Mesenchymal stem cell (in vitro differentiated cells and primary cell): ENCODE measurements at regions not wholly inside any gene's neighbourhood (a gene's known extent, or its start where the extent isn't known, plus 50 kb on each side); places are given as distances from the start of the nearest gene placed in this dataset.

ENCODE experiments used
- DNase-seq: peaks from one replicate; pipeline ENCODE4 v3.0.0-alpha.2; 2013
- H2AFZ ChIP-seq: one replicate; pipeline ENCODE4 v1.6.1; 2013; ENCODE audit warnings: low read depth, mild to moderate bottlenecking, control low read depth, inconsistent platforms, low read length, moderate library complexity
- H2AK5ac ChIP-seq: 2 replicates; pipeline ENCODE4 v1.6.1; 2013; ENCODE audit warnings: low read length, moderate library complexity, mild to moderate bottlenecking, inconsistent platforms; ENCODE audit not compliant: severe bottlenecking
- H2BK120ac ChIP-seq: one replicate; pipeline ENCODE4 v1.6.1; 2013; ENCODE audit warnings: low read depth, mild to moderate bottlenecking, inconsistent platforms, low read length, moderate library complexity
- H2BK12ac ChIP-seq, 2 experiments: one replicate each; pipeline ENCODE4 v1.6.1; 2013; ENCODE audit warnings: inconsistent platforms in 2 of 2, low read length in 2 of 2, mild to moderate bottlenecking in 2 of 2, moderate library complexity in 2 of 2, control low read depth in 1 of 2
- H2BK15ac ChIP-seq: one replicate; pipeline ENCODE4 v1.6.1; 2013; ENCODE audit warnings: mild to moderate bottlenecking, low read depth, inconsistent platforms; ENCODE audit not compliant: poor library complexity, severe bottlenecking
- H2BK5ac ChIP-seq: 2 replicates; pipeline ENCODE4 v1.6.1; 2013; ENCODE audit warnings: low read depth, mild to moderate bottlenecking, low read length, control low read depth, inconsistent platforms; ENCODE audit not compliant: poor library complexity, severe bottlenecking
- H3K14ac ChIP-seq, 2 experiments: one replicate each; pipeline ENCODE4 v1.6.1; 2013; ENCODE audit warnings: inconsistent platforms in 2 of 2, low read length in 2 of 2, control low read depth in 1 of 2, mild to moderate bottlenecking in 1 of 2, moderate library complexity in 1 of 2
- H3K18ac ChIP-seq, 2 experiments: one replicate each; pipeline ENCODE4 v1.6.1; 2013; ENCODE audit warnings: inconsistent platforms in 2 of 2, low read length in 2 of 2, control low read depth in 1 of 2, low read depth in 1 of 2, mild to moderate bottlenecking in 1 of 2
- H3K23ac ChIP-seq, 2 experiments: one replicate each; pipeline ENCODE4 v1.6.1; 2013; ENCODE audit warnings: inconsistent platforms in 2 of 2, low read length in 2 of 2, mild to moderate bottlenecking in 2 of 2, moderate library complexity in 2 of 2, control low read depth in 1 of 2
- H3K27ac ChIP-seq: 2 replicates; pipeline ENCODE4 v1.5.1; 2013; ENCODE audit warnings: mild to moderate bottlenecking, moderate library complexity, low read length, control low read depth, inconsistent platforms; ENCODE audit not compliant: poor library complexity, severe bottlenecking
- H3K27me3 ChIP-seq, 2 experiments: 2 replicates each; pipeline versions ENCODE4 v1.6.1 to v1.7.0; 2013; ENCODE audit warnings: low read length in 2 of 2, mild to moderate bottlenecking in 2 of 2, moderate library complexity in 2 of 2, control low read depth in 1 of 2, inconsistent platforms in 1 of 2; ENCODE audit not compliant: control insufficient read depth in 1 of 2, insufficient read depth in 1 of 2
- H3K36me3 ChIP-seq, 2 experiments: 2 replicates each; pipeline versions ENCODE4 v1.6.1 to v1.7.0; 2013; ENCODE audit warnings: low read length in 2 of 2, control low read depth in 1 of 2, inconsistent platforms in 1 of 2, low read depth in 1 of 2, mild to moderate bottlenecking in 1 of 2; ENCODE audit not compliant: insufficient read depth in 2 of 2, control insufficient read depth in 1 of 2
- H3K4ac ChIP-seq, 2 experiments: one replicate each; pipeline ENCODE4 v1.6.1; 2013; ENCODE audit warnings: inconsistent platforms in 2 of 2, low read length in 2 of 2, mild to moderate bottlenecking in 2 of 2, moderate library complexity in 2 of 2, control low read depth in 1 of 2, low read depth in 1 of 2
- H3K4me1 ChIP-seq: 2 replicates; pipeline ENCODE4 v1.6.1; 2013; ENCODE audit warnings: low read depth, low read length, control low read depth; ENCODE audit not compliant: control insufficient read depth, insufficient read depth
- H3K4me2 ChIP-seq: 2 replicates; pipeline ENCODE4 v1.6.1; 2013; ENCODE audit warnings: low read length, mild to moderate bottlenecking, inconsistent platforms; ENCODE audit not compliant: poor library complexity, severe bottlenecking
- H3K4me3 ChIP-seq, 2 experiments: 2 replicates each; pipeline versions ENCODE4 v1.5.1 to v1.7.0; 2013; ENCODE audit warnings: low read length in 2 of 2, mild to moderate bottlenecking in 2 of 2, control low read depth in 1 of 2, low read depth in 1 of 2; ENCODE audit not compliant: insufficient read depth in 1 of 2
- H3K79me1 ChIP-seq: replicated peaks from 2 replicates; pipeline ENCODE4 v1.6.1; 2013; ENCODE audit warnings: mild to moderate bottlenecking, control low read depth, low read length, inconsistent platforms; ENCODE audit not compliant: poor library complexity, severe bottlenecking
- H3K9ac ChIP-seq: 2 replicates; pipeline ENCODE4 v1.7.0; 2013; ENCODE audit warnings: mild to moderate bottlenecking, low read length, moderate library complexity
- H3K9me3 ChIP-seq: 2 replicates; pipeline ENCODE4 v1.7.0; 2013; ENCODE audit warnings: mild to moderate bottlenecking, low read length; ENCODE audit not compliant: control insufficient read depth
- H4K8ac ChIP-seq: one replicate; pipeline ENCODE4 v1.6.1; 2013; ENCODE audit warnings: inconsistent platforms, mild to moderate bottlenecking, low read length, moderate library complexity
- H4K91ac ChIP-seq: one replicate; pipeline ENCODE4 v1.6.1; 2013; ENCODE audit warnings: mild to moderate bottlenecking, low read length, inconsistent platforms
- WGBS: methylation state at CpG from one replicate; pipeline ENCODE4 v1.1.7; 2013; ENCODE audit warnings: mixed read lengths; 5-methylcytosine and 5-hydroxymethylcytosine counted together

DNA sequence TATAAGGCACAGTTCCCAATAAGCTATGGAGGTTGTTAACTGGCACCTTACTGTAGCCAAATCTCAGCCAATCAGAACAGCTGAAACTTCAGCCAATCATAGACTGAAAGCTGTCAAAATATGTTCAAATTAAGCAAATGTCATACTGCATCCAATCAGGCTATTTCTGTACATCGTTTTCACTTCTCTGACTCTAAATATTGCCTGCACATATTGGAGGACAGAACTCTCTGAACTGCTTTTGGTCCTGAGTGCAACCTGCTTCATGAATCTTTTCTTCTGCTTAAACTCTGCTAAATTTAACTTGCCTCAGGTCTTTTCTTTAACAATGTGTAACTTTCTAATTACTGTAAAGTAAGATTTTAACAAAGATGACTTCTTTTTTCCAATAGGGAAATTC lies 1198.9 kb upstream of the PCDH7 start:
- WGBS = 48% methylated on average over 1 of the region's 1 CpG
- Histone ChIP-seq H2BK120ac (no peak overlapping the region), H4K8ac (no peak overlapping the region), H3K9me3 (peaks cover 3% of the 10 kb centered on the region), H3K18ac (no peak overlapping the region), H3K4me2 (no peak overlapping the region), H2BK12ac (no peak overlapping the region), H2BK5ac (no peak overlapping the region), H3K4me3 (no peak overlapping the region), H3K4ac (no peak overlapping the region), H2AK5ac (no peak overlapping the region), H3K36me3 (no peaks in the 10 kb centered on the region), H3K9ac (no peak overlapping the region), H2AFZ (no peak overlapping the region), H4K91ac (no peak overlapping the region), H3K27me3 (no peaks in the 10 kb centered on the region), H3K14ac (no peak overlapping the region), H3K27ac (no peak overlapping the region), H3K79me1 (no peaks in the 10 kb centered on the region), H2BK15ac (no peak overlapping the region), H3K23ac (no peak overlapping the region), H3K4me1 (no peaks in the 10 kb centered on the region)
- no peak for DNase-seq

DNA sequence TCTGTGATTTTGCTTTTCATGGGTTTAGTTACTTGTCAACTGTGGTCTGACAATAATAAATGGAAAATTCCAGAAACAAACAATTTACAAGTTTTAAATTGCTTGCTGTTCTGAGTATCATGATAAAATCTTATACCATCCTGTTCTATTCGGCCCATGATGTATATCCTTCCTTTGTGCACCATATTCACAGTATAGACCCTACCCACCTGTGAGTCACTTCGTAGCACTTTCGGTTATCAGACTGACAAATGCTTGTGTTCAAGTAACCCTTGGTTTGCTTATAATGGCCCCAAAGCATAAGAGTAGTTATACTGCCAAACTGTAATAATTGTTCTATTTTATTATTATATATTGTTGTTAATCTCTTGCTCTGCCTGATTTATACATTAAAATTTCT lies 1183.4 kb upstream of the PCDH7 start:
- Histone ChIP-seq H3K27me3 (no peaks in the 10 kb centered on the region), H3K4me1 (no peaks in the 10 kb centered on the region), H3K18ac (no peak overlapping the region), H2AFZ (no peak overlapping the region), H2BK120ac (no peak overlapping the region), H2BK15ac (no peak overlapping the region), H2BK5ac (no peak overlapping the region), H2AK5ac (no peak overlapping the region), H2BK12ac (no peak overlapping the region), H3K4me3 (no peak overlapping the region), H3K14ac (no peak overlapping the region), H3K4ac (no peak overlapping the region), H4K91ac (no peak overlapping the region), H3K4me2 (no peak overlapping the region), H3K23ac (no peak overlapping the region), H3K9ac (no peak overlapping the region), H3K27ac (no peak overlapping the region), H3K79me1 (no peaks in the 10 kb centered on the region), H3K36me3 (no peaks in the 10 kb centered on the region), H3K9me3 (no peaks in the 10 kb centered on the region), H4K8ac (no peak overlapping the region)
- WGBS = 85% methylated on average over 3 of the region's 3 CpGs
- DNase-seq = no peak

DNA sequence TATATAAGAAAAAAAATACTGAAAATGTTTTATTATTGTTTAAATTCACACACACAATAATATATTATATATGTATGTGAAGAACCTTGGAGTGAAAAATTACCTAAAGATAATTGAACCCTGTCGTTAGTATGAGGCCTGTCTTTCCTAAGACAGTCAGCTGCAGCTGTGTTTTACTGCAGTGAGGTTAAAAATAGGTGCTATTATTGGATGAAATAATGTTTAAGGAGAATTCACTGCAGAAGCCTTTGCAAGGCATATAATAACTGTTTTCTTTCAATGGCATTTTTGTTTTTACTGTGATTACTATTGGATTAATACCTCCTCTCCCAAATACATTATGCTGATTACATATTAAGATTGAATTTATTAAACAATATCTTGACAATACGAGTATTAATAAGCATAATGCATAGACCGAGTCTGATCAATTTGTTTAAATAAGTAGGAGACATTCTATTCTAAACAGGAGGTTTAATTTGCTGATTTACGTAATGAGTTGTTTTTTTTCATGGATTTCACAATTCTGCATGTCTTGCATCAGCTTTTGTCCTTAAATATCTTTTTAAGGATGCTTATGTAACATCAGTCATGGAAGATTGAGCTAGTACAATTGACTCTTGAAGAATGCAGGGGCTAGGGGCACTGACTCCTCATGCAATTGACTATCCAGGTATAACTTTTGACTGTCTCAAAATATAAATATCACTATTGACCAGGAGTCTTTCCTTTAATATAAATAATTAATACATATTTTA lies 1181.1 kb upstream of the PCDH7 start:
- Histone ChIP-seq H2BK15ac (no peak overlapping the region), H3K9me3 (no peaks in the 10 kb centered on the region)
- WGBS = 73% methylated on average over 1 of the region's 4 CpGs

DNA sequence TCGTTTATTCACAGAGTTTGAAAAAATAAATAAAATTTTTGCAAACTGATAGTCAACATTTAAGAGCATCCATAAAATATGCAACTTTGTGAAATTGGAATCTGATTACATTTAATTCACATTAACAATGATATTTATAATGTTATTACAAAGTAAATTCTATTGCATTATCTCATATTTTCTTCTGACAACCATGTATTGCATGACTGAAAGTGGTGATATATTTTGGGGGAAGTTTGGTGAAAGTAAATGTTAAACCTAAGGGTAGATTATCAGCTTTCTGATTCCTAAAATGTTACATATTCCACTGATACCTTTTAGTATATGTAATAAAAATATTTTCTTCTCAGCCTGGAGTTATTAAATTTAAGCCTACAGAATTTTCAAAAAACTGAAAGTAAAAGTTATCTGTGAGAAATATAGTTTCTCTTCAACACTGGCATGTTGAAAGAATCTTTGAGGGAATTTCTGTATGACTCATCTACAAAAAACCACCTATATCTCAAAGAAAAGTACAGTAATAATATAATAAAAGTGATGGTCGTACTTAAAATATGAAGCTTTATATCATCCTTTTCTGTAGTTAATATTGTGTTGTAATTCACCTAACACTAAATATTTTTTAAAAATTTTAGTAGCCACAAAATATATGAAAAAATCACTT lies 1179.6 kb upstream of the PCDH7 start:
- H2AFZ ChIP-seq = no peak overlapping the region
- H3K27me3 ChIP-seq = no peaks in the 10 kb centered on the region
- no peak overlapping the region for H4K8ac ChIP-seq
- no peak overlapping the region for H3K4me2 ChIP-seq
- H3K9me3 ChIP-seq = no peaks in the 10 kb centered on the region
- H3K4ac ChIP-seq = no peak overlapping the region
- no peaks in the 10 kb centered on the region for H3K79me1 ChIP-seq
- H2BK120ac ChIP-seq = no peak overlapping the region
- no peak overlapping the region for H4K91ac ChIP-seq
- no peak overlapping the region for H3K18ac ChIP-seq
- H2BK5ac ChIP-seq = no peak overlapping the region
- no peaks in the 10 kb centered on the region for H3K4me1 ChIP-seq
- H3K27ac ChIP-seq = no peak overlapping the region
- H3K4me3 ChIP-seq = no peak overlapping the region
- H3K14ac ChIP-seq = no peak overlapping the region
- DNase-seq = peak; percentile 2
- no peak overlapping the region for H2BK15ac ChIP-seq
- no peak overlapping the region for H2BK12ac ChIP-seq
- H3K9ac ChIP-seq = no peak overlapping the region
- H3K23ac ChIP-seq = no peak overlapping the region
- WGBS = no CpG with 5 or more reads among the region's 2 CpGs
- no peaks in the 10 kb centered on the region for H3K36me3 ChIP-seq
- H2AK5ac ChIP-seq = no peak overlapping the region

More for the DNA sequence above, 1181.1 kb upstream of the PCDH7 start:
- H2AK5ac ChIP-seq = no peak overlapping the region
- H4K8ac ChIP-seq = no peak overlapping the region
- H3K4me1 ChIP-seq = no peaks in the 10 kb centered on the region
- no peaks in the 10 kb centered on the region for H3K79me1 ChIP-seq
- no peak for DNase-seq
- no peak overlapping the region for H2BK120ac ChIP-seq
- no peak overlapping the region for H3K4me2 ChIP-seq
- H3K4me3 ChIP-seq = no peak overlapping the region
- no peak overlapping the region for H3K4ac ChIP-seq
- H2BK12ac ChIP-seq = no peak overlapping the region
- no peaks in the 10 kb centered on the region for H3K27me3 ChIP-seq
- no peak overlapping the region for H3K18ac ChIP-seq
- no peak overlapping the region for H3K27ac ChIP-seq
- H3K9ac ChIP-seq = no peak overlapping the region
- H3K14ac ChIP-seq = no peak overlapping the region
- no peak overlapping the region for H2BK5ac ChIP-seq
- no peak overlapping the region for H3K23ac ChIP-seq
- no peaks in the 10 kb centered on the region for H3K36me3 ChIP-seq
- H2AFZ ChIP-seq = no peak overlapping the region
- H4K91ac ChIP-seq = no peak overlapping the region
